H1 (cell line): ENCODE measurements at regions not wholly inside any gene's neighbourhood (a gene's known extent, or its start where the extent isn't known, plus 50 kb on each side); places are given as distances from the start of the nearest gene placed in this dataset.

ENCODE experiments used
- CTCF ChIA-PET: fragments of 300-600 bp; sonication (Branson Sonifier 250); formaldehyde crosslinking; loops from one replicate; lab custom pipeline; 2021; ENCODE audit not compliant: partially characterized antibody; lab: Charles Lee
- POLR2A ChIA-PET: fragments of 300-600 bp; sonication (Branson Sonifier 250); formaldehyde crosslinking; loops from one replicate; lab custom pipeline; 2021; ENCODE audit warnings: inconsistent platforms; ENCODE audit not compliant: partially characterized antibody; lab: Charles Lee
- DNase-seq, 2 experiments: peaks; one replicate each; pipeline versions ENCODE4 v3.0.0 to v3.0.0-alpha.2; 2010 to 2022; ENCODE audit warnings: low spot score in 2 of 2, low read depth in 1 of 2, mixed read lengths in 1 of 2
- FAIRE-seq: peaks from 2 replicates; lab custom pipeline; 2011; peaks lifted over from hg19 to GRCh38; lab: Jason Lieb, UNC
- H2AFZ ChIP-seq: 2 replicates; pipeline ENCODE4 v1.8.1; 2012; ENCODE audit warnings: low read length, inconsistent platforms
- H2AK5ac ChIP-seq: 2 replicates; pipeline ENCODE4 v1.6.1; 2013; ENCODE audit warnings: low read depth, low read length
- H2BK120ac ChIP-seq: replicated peaks from 2 replicates; pipeline ENCODE3; 2013; ENCODE audit warnings: low read depth, low read length, inconsistent platforms
- H2BK12ac ChIP-seq: 2 replicates; pipeline ENCODE4 v1.6.1; 2013; ENCODE audit warnings: low read depth, low read length
- H2BK15ac ChIP-seq: 2 replicates; pipeline ENCODE4 v1.6.1; 2013; ENCODE audit warnings: low read length
- H2BK20ac ChIP-seq: 2 replicates; pipeline ENCODE4 v1.6.1; 2013; ENCODE audit warnings: low read length
- H2BK5ac ChIP-seq: 2 replicates; pipeline ENCODE4 v1.6.1; 2013; ENCODE audit warnings: low read depth, low read length
- H3K14ac ChIP-seq: 2 replicates; pipeline ENCODE4 v1.6.1; 2013; ENCODE audit warnings: inconsistent platforms; ENCODE audit not compliant: insufficient read length
- H3K18ac ChIP-seq: 2 replicates; pipeline ENCODE4 v1.6.1; 2013; ENCODE audit warnings: low read length; ENCODE audit errors: extremely low read depth
- H3K23ac ChIP-seq: 2 replicates; pipeline ENCODE4 v1.6.1; 2013; ENCODE audit warnings: inconsistent platforms; ENCODE audit not compliant: insufficient read length
- H3K23me2 ChIP-seq: 2 replicates; pipeline ENCODE4 v1.6.1; 2013; ENCODE audit warnings: low read depth, low read length
- H3K27ac ChIP-seq: 2 replicates; pipeline ENCODE4 v1.6.1; 2011; ENCODE audit warnings: low read depth, low read length, inconsistent platforms
- H3K27me3 ChIP-seq, 4 experiments: replicated peaks in 1 of 4; 1 replicate in 1 of 4; 2 replicates in 3 of 4; pipeline versions ENCODE4 v1.6.1 to v1.8.1; 2011 to 2013; ENCODE audit warnings: low read length in 3 of 4, mild to moderate bottlenecking in 3 of 4, inconsistent platforms in 2 of 4, mixed read lengths in 2 of 4, moderate library complexity in 1 of 4; ENCODE audit not compliant: control insufficient read depth in 3 of 4, insufficient read depth in 3 of 4; ENCODE audit errors: extremely low read depth in 1 of 4
- H3K36me3 ChIP-seq, 4 experiments: 2 replicates each; pipeline versions ENCODE4 v1.6.1 to v1.8.1; 2011 to 2013; ENCODE audit warnings: mild to moderate bottlenecking in 4 of 4, low read length in 3 of 4, moderate library complexity in 2 of 4, control low read depth in 1 of 4, inconsistent platforms in 1 of 4; ENCODE audit not compliant: insufficient read depth in 4 of 4, control insufficient read depth in 2 of 4
- H3K4ac ChIP-seq: replicated peaks from 2 replicates; pipeline ENCODE3; 2013; ENCODE audit warnings: low read length, low read depth, mixed read lengths, inconsistent platforms; ENCODE audit not compliant: insufficient read length
- H3K4me1 ChIP-seq, 4 experiments: replicated peaks in 1 of 4; 1 replicate in 1 of 4; 2 replicates in 3 of 4; pipeline versions ENCODE4 v1.6.1 to v1.8.1; 2011 to 2013; ENCODE audit warnings: low read length in 3 of 4, inconsistent platforms in 2 of 4, mixed read lengths in 1 of 4; ENCODE audit not compliant: insufficient read depth in 4 of 4, control insufficient read depth in 3 of 4
- H3K4me2 ChIP-seq, 2 experiments: 2 replicates each; pipeline versions ENCODE4 v1.6.1 to v1.8.1; 2011 to 2013; ENCODE audit warnings: low read depth in 2 of 2, low read length in 2 of 2, control low read depth in 1 of 2, inconsistent platforms in 1 of 2, mild to moderate bottlenecking in 1 of 2; ENCODE audit not compliant: insufficient read depth in 1 of 2
- H3K4me3 ChIP-seq, 4 experiments: fragments of 200-600, 300-600 bp in 1 of 4; sonication (generic), shearing (Covaris generic), sonication (Bioruptor Twin) in 1 of 4; 2 replicates each; pipeline versions ENCODE4 v1.5.1 to v1.8.1; 2011 to 2016; ENCODE audit warnings: low read length in 4 of 4, low read depth in 3 of 4, control low read depth in 2 of 4, inconsistent platforms in 2 of 4, mild to moderate bottlenecking in 2 of 4, mixed read lengths in 1 of 4, moderate library complexity in 1 of 4; ENCODE audit not compliant: insufficient read depth in 2 of 4; ENCODE audit errors: extremely low read depth in 1 of 4
- H3K56ac ChIP-seq: replicated peaks from 2 replicates; pipeline ENCODE3; 2013; ENCODE audit warnings: low read depth, mild to moderate bottlenecking, mixed read lengths, low read length, inconsistent platforms; ENCODE audit not compliant: insufficient read length
- H3K79me1 ChIP-seq: 2 replicates; pipeline ENCODE4 v1.6.1; 2013; ENCODE audit warnings: low read depth, low read length, control low read depth
- H3K79me2 ChIP-seq, 2 experiments: 2 replicates each; pipeline versions ENCODE4 v1.6.1 to v1.8.1; 2012 to 2013; ENCODE audit warnings: low read length in 2 of 2, mild to moderate bottlenecking in 2 of 2, inconsistent platforms in 1 of 2; ENCODE audit not compliant: insufficient read depth in 2 of 2, control insufficient read depth in 1 of 2
- H3K9ac ChIP-seq, 4 experiments: replicated peaks in 1 of 4; 1 replicate in 1 of 4; 2 replicates in 3 of 4; pipeline versions ENCODE4 v1.6.1 to v1.8.1; 2011 to 2013; ENCODE audit warnings: low read depth in 3 of 4, low read length in 3 of 4, control low read depth in 2 of 4, mild to moderate bottlenecking in 2 of 4, moderate library complexity in 2 of 4, inconsistent platforms in 1 of 4; ENCODE audit errors: extremely low read depth in 1 of 4
- H3K9me3 ChIP-seq, 2 experiments: 2 replicates each; pipeline versions ENCODE4 v1.6.1 to v1.8.1; 2012 to 2013; ENCODE audit warnings: mild to moderate bottlenecking in 2 of 2, moderate library complexity in 2 of 2, control low read depth in 1 of 2, inconsistent platforms in 1 of 2, low read depth in 1 of 2, low read length in 1 of 2, mixed read lengths in 1 of 2; ENCODE audit not compliant: insufficient read depth in 2 of 2
- H4K20me1 ChIP-seq, 2 experiments: replicated peaks in 1 of 2; 2 replicates each; pipeline versions ENCODE3 to v1.8.1; 2011 to 2013; ENCODE audit warnings: inconsistent platforms in 2 of 2, low read length in 2 of 2, mild to moderate bottlenecking in 1 of 2; ENCODE audit not compliant: insufficient read depth in 2 of 2, control insufficient read depth in 1 of 2
- H4K5ac ChIP-seq: 2 replicates; pipeline ENCODE4 v1.6.1; 2013; ENCODE audit warnings: low read length, low read depth, mixed read lengths, inconsistent platforms; ENCODE audit not compliant: insufficient read length
- H4K8ac ChIP-seq: 2 replicates; pipeline ENCODE4 v1.8.0; 2013; ENCODE audit warnings: mild to moderate bottlenecking, moderate library complexity, low read length, inconsistent platforms; ENCODE audit not compliant: insufficient read depth; ENCODE audit errors: extremely low read depth
- H4K91ac ChIP-seq: replicated peaks from 2 replicates; pipeline ENCODE3; 2013; ENCODE audit warnings: low read length, mixed read lengths, inconsistent platforms; ENCODE audit not compliant: insufficient read length
- BRCA1 ChIP-seq: IDR thresholded peaks from 2 replicates; pipeline ENCODE4 v1.6.1; 2012; ENCODE audit warnings: low read depth, low read length, improper control_type of control experiment
- CEBPB ChIP-seq: IDR thresholded peaks from 2 replicates; pipeline ENCODE4 v1.6.1; 2012; ENCODE audit warnings: low read depth, low read length
- MAX ChIP-seq: IDR thresholded peaks from 2 replicates; pipeline ENCODE4 v1.6.1; 2012; ENCODE audit warnings: inconsistent platforms
- POLR2A ChIP-seq, 2 experiments: IDR thresholded peaks; 1 replicate in 1 of 2; 2 replicates in 1 of 2; pipeline ENCODE4 v1.6.1; 2011; ENCODE audit warnings: low read depth in 2 of 2, low read length in 2 of 2, mild to moderate bottlenecking in 2 of 2; ENCODE audit errors: control extremely low read depth in 1 of 2
- TCF12 ChIP-seq: IDR thresholded peaks from 2 replicates; pipeline ENCODE4 v1.6.1; 2011; ENCODE audit warnings: low read depth, mild to moderate bottlenecking, low read length
- WGBS, 2 experiments: shearing (Covaris generic) in 1 of 2; methylation state at CpG; one replicate each; pipeline versions ENCODE4 v1.1.6 to v1.1.7; 2013 to 2015; ENCODE audit warnings: low lambda C conversion rate in 2 of 2, mixed read lengths in 2 of 2, inconsistent platforms in 1 of 2, low coverage in 1 of 2, missing lambda C conversion rate in 1 of 2; ENCODE audit not compliant: insufficient replicate concordance in 2 of 2, insufficient coverage in 1 of 2, insufficient read length in 1 of 2; ENCODE audit errors: extremely low coverage in 1 of 2, missing lambda C conversion rate in 1 of 2; 5-methylcytosine and 5-hydroxymethylcytosine counted together

- H3K4ac ChIP-seq: peak overlapping the region; percentile 12
- no peak for FAIRE-seq
- POLR2A ChIA-PET: no interaction called here
- H3K9me3 ChIP-seq: peaks cover 23 to 28% of the 10 kb centered on the region in 2 experiments
- CTCF ChIA-PET: interaction anchor here (1.0 to 1.1 kb wide), 2 partner anchors 31 to 103 kb away, joined by 3 read pairs; no protein-coding TSS in a partner anchor
- H4K91ac ChIP-seq: no peak overlapping the region
- H3K4me1 ChIP-seq: no peaks in the 10 kb centered on the region
- no peaks in the 10 kb centered on the region for H3K27me3 ChIP-seq
- peak overlapping the region; percentile 66; the same call in 1 of the 2 replicates for H2AFZ ChIP-seq
- no peak overlapping the region for H3K14ac ChIP-seq
- H3K56ac ChIP-seq: no peak overlapping the region
- no peak overlapping the region for H3K27ac ChIP-seq
- no peak overlapping the region for H2BK5ac ChIP-seq
- H4K5ac ChIP-seq: no peak overlapping the region
- no peaks in the 10 kb centered on the region for H3K79me1 ChIP-seq
- H3K4me2 ChIP-seq: no peak overlapping the region
- no peak overlapping the region for H2AK5ac ChIP-seq
- H3K18ac ChIP-seq: no peak overlapping the region; the same call in 1 of the 2 replicates
- DNase-seq: no peak
- peaks cover 0 to 20% (median 9%) of the 10 kb centered on the region in 4 experiments; a peak in 4 of 8 replicates for H3K36me3 ChIP-seq
- H4K20me1 ChIP-seq: no peaks in the 10 kb centered on the region
- no peak overlapping the region for H2BK12ac ChIP-seq
- H3K4me3 ChIP-seq: no peak overlapping the region
- no peak for TF ChIP-seq CEBPB
- no peak for TF ChIP-seq MAX
- TF ChIP-seq BRCA1: no peak
- TF ChIP-seq TCF12: no peak
- no peak for TF ChIP-seq POLR2A (IDR thresholded peaks at IDR 0.05; ENCODE audit: control extremely low read depth in 1 of 2, low read depth in 2 of 2, low read length in 2 of 2)
- TF ChIP-seq, all 59 proteins: peak for 0
- Histone ChIP-seq H3K79me2 (no peaks in the 10 kb centered on the region), H3K23ac (no peak overlapping the region), H3K9ac (no peak overlapping the region), H4K8ac (no peak overlapping the region), H3K23me2 (no peaks in the 10 kb centered on the region), H2BK20ac (no peak overlapping the region), H2BK15ac (no peak overlapping the region), H2BK120ac (no peak overlapping the region)
- 92% methylated on average over 6 of the region's 6 CpGs; no CpG with 5 or more reads in 1 of the 2 experiments for WGBS, 2 experiments
Measured at GRCh38 chr4:132230025-132230424, 919.1 kb upstream of the PCDH10 start.
